CD14-positive monocyte (primary cell): ENCODE measurements at regions not wholly inside any gene's neighbourhood (a gene's known extent, or its start where the extent isn't known, plus 50 kb on each side); places are given as distances from the start of the nearest gene placed in this dataset.
A peak's percentile ranks its signal among the peaks of the same experiment; 100 is the strongest.

Experiments
- DNase-seq, 3 donors: peaks; one replicate each; pipeline ENCODE4 v3.0.0-alpha.2; 2011 to 2022
- H2AFZ ChIP-seq: 2 replicates; pipeline ENCODE4 v1.6.0; 2012; ENCODE audit warnings: mild to moderate bottlenecking, low read depth, low read length, inconsistent platforms; ENCODE audit not compliant: insufficient read depth, poor library complexity, severe bottlenecking
- H3K27ac ChIP-seq, 2 donors: 1 replicate in 1 of 2; 2 replicates in 1 of 2; pipeline ENCODE4 v1.5.1; 2012 to 2013; ENCODE audit warnings: low read length in 2 of 2, control low read depth in 1 of 2, inconsistent platforms in 1 of 2, low read depth in 1 of 2, mild to moderate bottlenecking in 1 of 2
- H3K27me3 ChIP-seq, 2 donors: one replicate each; pipeline versions ENCODE4 v1.6.0 to v1.6.1; 2011 to 2013; ENCODE audit warnings: low read length in 2 of 2; ENCODE audit not compliant: control insufficient read depth in 2 of 2, insufficient read depth in 2 of 2
- H3K36me3 ChIP-seq, 2 donors: replicated peaks in 1 of 2; 1 replicate in 1 of 2; 2 replicates in 1 of 2; pipeline versions ENCODE4 v1.5.1 to v1.6.1; 2012 to 2013; ENCODE audit warnings: low read length in 2 of 2, control low read depth in 1 of 2, inconsistent platforms in 1 of 2, mild to moderate bottlenecking in 1 of 2; ENCODE audit not compliant: insufficient read depth in 2 of 2, control insufficient read depth in 1 of 2
- H3K4me1 ChIP-seq, 2 donors: 1 replicate in 1 of 2; 2 replicates in 1 of 2; pipeline versions ENCODE4 v1.5.1 to v1.6.1; 2012 to 2013; ENCODE audit warnings: low read length in 2 of 2, control low read depth in 1 of 2, inconsistent platforms in 1 of 2, mild to moderate bottlenecking in 1 of 2, moderate library complexity in 1 of 2; ENCODE audit not compliant: insufficient read depth in 2 of 2, control insufficient read depth in 1 of 2
- H3K4me2 ChIP-seq: replicated peaks from 2 replicates; pipeline ENCODE3; 2012; ENCODE audit warnings: low read length, moderate library complexity, mild to moderate bottlenecking; ENCODE audit not compliant: poor library complexity, severe bottlenecking; ENCODE audit errors: extremely low read depth
- H3K4me3 ChIP-seq, 3 experiments: fragments of 200-600 bp in 1 of 3; sonication (generic) in 1 of 3; replicated peaks in 1 of 3; 1 replicate in 2 of 3; 2 replicates in 1 of 3; pipeline ENCODE4 v1.5.1; 2011 to 2013; ENCODE audit warnings: low read length in 3 of 3, mild to moderate bottlenecking in 3 of 3, control low read depth in 2 of 3, low read depth in 2 of 3, inconsistent platforms in 1 of 3, moderate library complexity in 1 of 3
- H3K79me2 ChIP-seq: 2 replicates; pipeline ENCODE4 v1.6.0; 2012; ENCODE audit warnings: mild to moderate bottlenecking, control low read depth, inconsistent platforms, low read length, moderate library complexity; ENCODE audit not compliant: insufficient read depth
- H3K9ac ChIP-seq: 2 replicates; pipeline ENCODE4 v1.6.0; 2017; ENCODE audit warnings: low read length, mild to moderate bottlenecking; ENCODE audit not compliant: insufficient read depth, poor library complexity, severe bottlenecking
- H3K9me3 ChIP-seq, 2 donors: replicated peaks in 1 of 2; 1 replicate in 1 of 2; 2 replicates in 1 of 2; pipeline versions ENCODE4 v1.5.1 to v1.6.1; 2012 to 2013; ENCODE audit warnings: low read length in 2 of 2, control low read depth in 1 of 2; ENCODE audit not compliant: control insufficient read depth in 1 of 2, insufficient read depth in 1 of 2
- H4K20me1 ChIP-seq: 2 replicates; pipeline ENCODE4 v1.6.0; 2012; ENCODE audit warnings: mild to moderate bottlenecking, low read length, control low read depth, moderate library complexity; ENCODE audit not compliant: insufficient read depth
- H3K27ac Mint-ChIP-seq, 7 donors: one replicate each; pipeline ENCODE4 v1.8.0; 2020; ENCODE audit warnings: mild to moderate bottlenecking in 7 of 7, mixed read lengths in 7 of 7, moderate library complexity in 6 of 7, inconsistent platforms in 2 of 7
- H3K27me3 Mint-ChIP-seq, 3 donors: one replicate each; pipeline ENCODE4 v1.8.0; 2021 to 2022; ENCODE audit warnings: low read depth in 3 of 3, mild to moderate bottlenecking in 3 of 3, mixed read lengths in 3 of 3, moderate library complexity in 3 of 3, inconsistent platforms in 1 of 3
- H3K36me3 Mint-ChIP-seq, 2 donors: one replicate each; pipeline ENCODE4 v1.8.0; 2020; ENCODE audit warnings: mixed read lengths in 2 of 2, inconsistent platforms in 1 of 2, mild to moderate bottlenecking in 1 of 2
- H3K4me1 Mint-ChIP-seq: one replicate; pipeline ENCODE4 v1.8.0; 2020; ENCODE audit warnings: mild to moderate bottlenecking, mixed read lengths
- H3K4me3 Mint-ChIP-seq, 2 donors: one replicate each; pipeline ENCODE4 v1.8.0; 2020; ENCODE audit warnings: mild to moderate bottlenecking in 2 of 2, mixed read lengths in 2 of 2, moderate library complexity in 1 of 2
- H3K9me3 Mint-ChIP-seq, 7 donors: one replicate each; pipeline ENCODE4 v1.8.0; 2020 to 2022; ENCODE audit warnings: mixed read lengths in 7 of 7, mild to moderate bottlenecking in 6 of 7, moderate library complexity in 6 of 7, inconsistent platforms in 2 of 7
- CTCF ChIP-seq: fragments of 200-600 bp; IDR thresholded peaks from one replicate; pipeline ENCODE4 v1.8.0; 2022; ENCODE audit warnings: antibody characterized with exemption, mild to moderate bottlenecking
- WGBS: methylation state at CpG from one replicate; pipeline ENCODE4 v1.1.5; 2013; ENCODE audit warnings: missing lambda C conversion rate; ENCODE audit not compliant: insufficient coverage; 5-methylcytosine and 5-hydroxymethylcytosine counted together
- intact Hi-C, 2 donors: fragments of 100-400 bp; cut with micrococcal nuclease; formaldehyde crosslinking; loops; one replicate each; pipeline versions ENCODE4 v1.15.0 to v1.15.1; 2023

GRCh38 chr14:105865904-105866840 is 339.8 kb downstream of the TMEM121 start:
- 59% methylated on average over 32 of the region's 32 CpGs for WGBS
- H3K27ac Mint-ChIP-seq = no peak overlapping the region
- peaks cover 0 to 14% (median 3%) of the 10 kb centered on the region in 7 donors for H3K9me3 Mint-ChIP-seq
- Histone ChIP-seq H3K79me2 (no peaks in the 10 kb centered on the region), H2AFZ (no peak overlapping the region), H3K27ac (no peak overlapping the region), H3K36me3 (no peaks in the 10 kb centered on the region), H3K9me3 (peaks cover 15 to 16% of the 10 kb centered on the region in 2 donors), H4K20me1 (no peaks in the 10 kb centered on the region), H3K27me3 (peaks cover 11 to 50% of the 10 kb centered on the region in 2 donors), H3K4me2 (no peak overlapping the region), H3K9ac (no peak overlapping the region), H3K4me3 (no peak overlapping the region), H3K4me1 (no peaks in the 10 kb centered on the region)
- no peak for DNase-seq
- peaks cover 8% of the 10 kb centered on the region for H3K4me1 Mint-ChIP-seq
- peaks cover 45 to 56% (median 50%) of the 10 kb centered on the region in 3 donors for H3K27me3 Mint-ChIP-seq
- peaks cover 0 to 6% of the 10 kb centered on the region in 2 donors for H3K36me3 Mint-ChIP-seq
- no peak for TF ChIP-seq CTCF
- intact Hi-C loops = no loop called here
- H3K4me3 Mint-ChIP-seq = peak overlapping the region in 1 of 2 donors; percentile 20

GRCh38 chr14:105866841-105867321 is 340.5 kb downstream of the TMEM121 start:
- H2AFZ ChIP-seq = no peak overlapping the region
- no peaks in the 10 kb centered on the region for H3K79me2 ChIP-seq
- no peaks in the 10 kb centered on the region for H4K20me1 ChIP-seq
- no peak for TF ChIP-seq CTCF
- peaks cover 0 to 14% (median 3%) of the 10 kb centered on the region in 7 donors for H3K9me3 Mint-ChIP-seq
- H3K4me3 ChIP-seq = no peak overlapping the region
- no peak overlapping the region for H3K4me2 ChIP-seq
- no peak overlapping the region for H3K4me3 Mint-ChIP-seq
- 88% methylated on average over 4 of the region's 12 CpGs for WGBS
- H3K9me3 ChIP-seq = peaks cover 15 to 16% of the 10 kb centered on the region in 2 donors
- no peak overlapping the region for H3K27ac Mint-ChIP-seq
- H3K4me1 Mint-ChIP-seq = peaks cover 6% of the 10 kb centered on the region
- peaks cover 9 to 43% of the 10 kb centered on the region in 2 donors for H3K27me3 ChIP-seq
- H3K4me1 ChIP-seq = no peaks in the 10 kb centered on the region
- intact Hi-C loops = no loop called here
- DNase-seq = no peak
- H3K27ac ChIP-seq = no peak overlapping the region
- peaks cover 0 to 6% of the 10 kb centered on the region in 2 donors for H3K36me3 Mint-ChIP-seq
- H3K27me3 Mint-ChIP-seq = peaks cover 38 to 49% (median 43%) of the 10 kb centered on the region in 3 donors
- H3K9ac ChIP-seq = no peak overlapping the region
- H3K36me3 ChIP-seq = no peaks in the 10 kb centered on the region
